ENCODE measurements at regions not wholly inside any gene's neighbourhood (a gene's known extent, or its start where the extent isn't known, plus 50 kb on each side); places are given as distances from the start of the nearest gene placed in this dataset.
A peak's percentile ranks its signal among the peaks of the same experiment; 100 is the strongest.

DNA sequence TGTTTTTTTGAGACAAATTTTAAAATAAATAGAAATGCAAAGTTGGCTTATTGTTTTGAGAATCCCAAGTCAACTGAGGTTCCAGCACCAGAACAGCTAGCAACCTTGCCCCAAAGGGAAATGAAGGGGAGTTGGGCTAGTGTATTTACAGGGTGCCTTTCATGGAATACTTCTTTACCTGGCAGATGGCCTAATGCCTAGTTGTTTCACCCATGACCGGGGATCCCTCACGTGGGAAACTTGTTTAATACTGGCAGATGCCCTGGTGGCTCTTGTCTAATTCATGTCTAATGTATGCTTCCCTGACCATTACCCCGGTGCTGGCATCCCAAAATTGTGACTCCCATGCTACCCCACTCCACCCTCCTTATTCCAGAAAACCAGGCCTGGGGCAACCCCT lies 861.1 kb upstream of the ZWINT start:
- Histone ChIP-seq H3F3A (replicated peaks; ENCODE audit: low read depth) (no peaks in the 10 kb centered on the region), H3K4me1 (ENCODE audit: insufficient read depth) (peaks cover 68% of the 10 kb centered on the region), H3K9me2 (ENCODE audit: insufficient read depth) (no peaks in the 10 kb centered on the region), H3K79me2 (replicated peaks; ENCODE audit: insufficient read depth) (peaks cover 28% of the 10 kb centered on the region), H3K27ac (ENCODE audit: low read depth) (peak overlapping the region; percentile 93), H4K20me1 (replicated peaks; ENCODE audit: insufficient read depth) (no peaks in the 10 kb centered on the region), H3K27me3 (ENCODE audit: insufficient read depth) (no peaks in the 10 kb centered on the region), H3K4me3 (peak overlapping the region; percentile 38), H2AFZ (no peak overlapping the region), H3K4me2 (peak overlapping the region; percentile 70), H3K36me3 (ENCODE audit: insufficient read depth) (no peaks in the 10 kb centered on the region)
- Mint-ChIP-seq H3K27me3 (ENCODE audit: insufficient read depth, low read depth, poor library complexity) (no peaks in the 10 kb centered on the region), H3K4me3 (peak overlapping the region; percentile 85), H3K36me3 (ENCODE audit: low read depth) (peaks cover 9% of the 10 kb centered on the region; the same call in 2 of the 3 replicates), H3K27ac (peak overlapping the region; percentile 96), H3K9me3 (no peaks in the 10 kb centered on the region), H3K4me1 (peaks cover 54% of the 10 kb centered on the region)
- TF ChIP-seq POLR2AphosphoS5 (IDR thresholded peaks at IDR 0.05; ENCODE audit: low read depth) (no peak), NANOG (IDR thresholded peaks at IDR 0.05; ENCODE audit: borderline replicate concordance) (no peak), EZH2phosphoT487 (IDR thresholded peaks at IDR 0.05; ENCODE audit: unreplicated experiment) (no peak), EZH2 (IDR thresholded peaks at IDR 0.05; ENCODE audit: low read depth, unreplicated experiment) (no peak), ZNF114 (CRISPR knock-in tag; IDR thresholded peaks at IDR 0.05) (no peak), ZNF331 (CRISPR knock-in tag; IDR thresholded peaks at IDR 0.05; ENCODE audit: low read depth) (no peak), STAT1 (IDR thresholded peaks at IDR 0.05; ENCODE audit: unreplicated experiment) (no peak)
- TF ChIP-seq, protein P1, sequence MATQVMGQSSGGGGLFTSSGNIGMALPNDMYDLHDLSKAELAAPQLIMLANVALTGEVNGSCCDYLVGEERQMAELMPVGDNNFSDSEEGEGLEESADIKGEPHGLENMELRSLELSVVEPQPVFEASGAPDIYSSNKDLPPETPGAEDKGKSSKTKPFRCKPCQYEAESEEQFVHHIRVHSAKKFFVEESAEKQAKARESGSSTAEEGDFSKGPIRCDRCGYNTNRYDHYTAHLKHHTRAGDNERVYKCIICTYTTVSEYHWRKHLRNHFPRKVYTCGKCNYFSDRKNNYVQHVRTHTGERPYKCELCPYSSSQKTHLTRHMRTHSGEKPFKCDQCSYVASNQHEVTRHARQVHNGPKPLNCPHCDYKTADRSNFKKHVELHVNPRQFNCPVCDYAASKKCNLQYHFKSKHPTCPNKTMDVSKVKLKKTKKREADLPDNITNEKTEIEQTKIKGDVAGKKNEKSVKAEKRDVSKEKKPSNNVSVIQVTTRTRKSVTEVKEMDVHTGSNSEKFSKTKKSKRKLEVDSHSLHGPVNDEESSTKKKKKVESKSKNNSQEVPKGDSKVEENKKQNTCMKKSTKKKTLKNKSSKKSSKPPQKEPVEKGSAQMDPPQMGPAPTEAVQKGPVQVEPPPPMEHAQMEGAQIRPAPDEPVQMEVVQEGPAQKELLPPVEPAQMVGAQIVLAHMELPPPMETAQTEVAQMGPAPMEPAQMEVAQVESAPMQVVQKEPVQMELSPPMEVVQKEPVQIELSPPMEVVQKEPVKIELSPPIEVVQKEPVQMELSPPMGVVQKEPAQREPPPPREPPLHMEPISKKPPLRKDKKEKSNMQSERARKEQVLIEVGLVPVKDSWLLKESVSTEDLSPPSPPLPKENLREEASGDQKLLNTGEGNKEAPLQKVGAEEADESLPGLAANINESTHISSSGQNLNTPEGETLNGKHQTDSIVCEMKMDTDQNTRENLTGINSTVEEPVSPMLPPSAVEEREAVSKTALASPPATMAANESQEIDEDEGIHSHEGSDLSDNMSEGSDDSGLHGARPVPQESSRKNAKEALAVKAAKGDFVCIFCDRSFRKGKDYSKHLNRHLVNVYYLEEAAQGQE (IDR thresholded peaks at IDR 0.05; ENCODE audit: unreplicated experiment) = no peak
- TF ChIP-seq, protein P2, sequence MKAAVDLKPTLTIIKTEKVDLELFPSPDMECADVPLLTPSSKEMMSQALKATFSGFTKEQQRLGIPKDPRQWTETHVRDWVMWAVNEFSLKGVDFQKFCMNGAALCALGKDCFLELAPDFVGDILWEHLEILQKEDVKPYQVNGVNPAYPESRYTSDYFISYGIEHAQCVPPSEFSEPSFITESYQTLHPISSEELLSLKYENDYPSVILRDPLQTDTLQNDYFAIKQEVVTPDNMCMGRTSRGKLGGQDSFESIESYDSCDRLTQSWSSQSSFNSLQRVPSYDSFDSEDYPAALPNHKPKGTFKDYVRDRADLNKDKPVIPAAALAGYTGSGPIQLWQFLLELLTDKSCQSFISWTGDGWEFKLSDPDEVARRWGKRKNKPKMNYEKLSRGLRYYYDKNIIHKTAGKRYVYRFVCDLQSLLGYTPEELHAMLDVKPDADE (IDR thresholded peaks at IDR 0.05) = no peak
- TF ChIP-seq, protein P3, sequence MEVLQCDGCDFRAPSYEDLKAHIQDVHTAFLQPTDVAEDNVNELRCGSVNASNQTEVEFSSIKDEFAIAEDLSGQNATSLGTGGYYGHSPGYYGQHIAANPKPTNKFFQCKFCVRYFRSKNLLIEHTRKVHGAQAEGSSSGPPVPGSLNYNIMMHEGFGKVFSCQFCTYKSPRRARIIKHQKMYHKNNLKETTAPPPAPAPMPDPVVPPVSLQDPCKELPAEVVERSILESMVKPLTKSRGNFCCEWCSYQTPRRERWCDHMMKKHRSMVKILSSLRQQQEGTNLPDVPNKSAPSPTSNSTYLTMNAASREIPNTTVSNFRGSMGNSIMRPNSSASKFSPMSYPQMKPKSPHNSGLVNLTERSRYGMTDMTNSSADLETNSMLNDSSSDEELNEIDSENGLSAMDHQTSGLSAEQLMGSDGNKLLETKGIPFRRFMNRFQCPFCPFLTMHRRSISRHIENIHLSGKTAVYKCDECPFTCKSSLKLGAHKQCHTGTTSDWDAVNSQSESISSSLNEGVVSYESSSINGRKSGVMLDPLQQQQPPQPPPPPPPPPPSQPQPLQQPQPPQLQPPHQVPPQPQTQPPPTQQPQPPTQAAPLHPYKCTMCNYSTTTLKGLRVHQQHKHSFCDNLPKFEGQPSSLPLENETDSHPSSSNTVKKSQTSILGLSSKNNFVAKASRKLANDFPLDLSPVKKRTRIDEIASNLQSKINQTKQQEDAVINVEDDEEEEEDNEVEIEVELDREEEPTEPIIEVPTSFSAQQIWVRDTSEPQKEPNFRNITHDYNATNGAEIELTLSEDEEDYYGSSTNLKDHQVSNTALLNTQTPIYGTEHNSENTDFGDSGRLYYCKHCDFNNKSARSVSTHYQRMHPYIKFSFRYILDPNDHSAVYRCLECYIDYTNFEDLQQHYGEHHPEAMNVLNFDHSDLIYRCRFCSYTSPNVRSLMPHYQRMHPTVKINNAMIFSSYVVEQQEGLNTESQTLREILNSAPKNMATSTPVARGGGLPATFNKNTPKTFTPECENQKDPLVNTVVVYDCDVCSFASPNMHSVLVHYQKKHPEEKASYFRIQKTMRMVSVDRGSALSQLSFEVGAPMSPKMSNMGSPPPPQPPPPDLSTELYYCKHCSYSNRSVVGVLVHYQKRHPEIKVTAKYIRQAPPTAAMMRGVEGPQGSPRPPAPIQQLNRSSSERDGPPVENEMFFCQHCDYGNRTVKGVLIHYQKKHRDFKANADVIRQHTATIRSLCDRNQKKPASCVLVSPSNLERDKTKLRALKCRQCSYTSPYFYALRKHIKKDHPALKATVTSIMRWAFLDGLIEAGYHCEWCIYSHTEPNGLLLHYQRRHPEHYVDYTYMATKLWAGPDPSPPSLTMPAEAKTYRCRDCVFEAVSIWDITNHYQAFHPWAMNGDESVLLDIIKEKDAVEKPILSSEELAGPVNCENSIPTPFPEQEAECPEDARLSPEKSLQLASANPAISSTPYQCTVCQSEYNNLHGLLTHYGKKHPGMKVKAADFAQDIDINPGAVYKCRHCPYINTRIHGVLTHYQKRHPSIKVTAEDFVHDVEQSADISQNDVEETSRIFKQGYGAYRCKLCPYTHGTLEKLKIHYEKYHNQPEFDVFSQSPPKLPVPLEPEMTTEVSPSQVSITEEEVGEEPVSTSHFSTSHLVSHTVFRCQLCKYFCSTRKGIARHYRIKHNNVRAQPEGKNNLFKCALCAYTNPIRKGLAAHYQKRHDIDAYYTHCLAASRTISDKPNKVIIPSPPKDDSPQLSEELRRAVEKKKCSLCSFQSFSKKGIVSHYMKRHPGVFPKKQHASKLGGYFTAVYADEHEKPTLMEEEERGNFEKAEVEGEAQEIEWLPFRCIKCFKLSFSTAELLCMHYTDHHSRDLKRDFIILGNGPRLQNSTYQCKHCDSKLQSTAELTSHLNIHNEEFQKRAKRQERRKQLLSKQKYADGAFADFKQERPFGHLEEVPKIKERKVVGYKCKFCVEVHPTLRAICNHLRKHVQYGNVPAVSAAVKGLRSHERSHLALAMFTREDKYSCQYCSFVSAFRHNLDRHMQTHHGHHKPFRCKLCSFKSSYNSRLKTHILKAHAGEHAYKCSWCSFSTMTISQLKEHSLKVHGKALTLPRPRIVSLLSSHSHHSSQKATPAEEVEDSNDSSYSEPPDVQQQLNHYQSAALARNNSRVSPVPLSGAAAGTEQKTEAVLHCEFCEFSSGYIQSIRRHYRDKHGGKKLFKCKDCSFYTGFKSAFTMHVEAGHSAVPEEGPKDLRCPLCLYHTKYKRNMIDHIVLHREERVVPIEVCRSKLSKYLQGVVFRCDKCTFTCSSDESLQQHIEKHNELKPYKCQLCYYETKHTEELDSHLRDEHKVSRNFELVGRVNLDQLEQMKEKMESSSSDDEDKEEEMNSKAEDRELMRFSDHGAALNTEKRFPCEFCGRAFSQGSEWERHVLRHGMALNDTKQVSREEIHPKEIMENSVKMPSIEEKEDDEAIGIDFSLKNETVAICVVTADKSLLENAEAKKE (CRISPR knock-in tag; IDR thresholded peaks at IDR 0.05) = no peak
- TF ChIP-seq, protein P4, sequence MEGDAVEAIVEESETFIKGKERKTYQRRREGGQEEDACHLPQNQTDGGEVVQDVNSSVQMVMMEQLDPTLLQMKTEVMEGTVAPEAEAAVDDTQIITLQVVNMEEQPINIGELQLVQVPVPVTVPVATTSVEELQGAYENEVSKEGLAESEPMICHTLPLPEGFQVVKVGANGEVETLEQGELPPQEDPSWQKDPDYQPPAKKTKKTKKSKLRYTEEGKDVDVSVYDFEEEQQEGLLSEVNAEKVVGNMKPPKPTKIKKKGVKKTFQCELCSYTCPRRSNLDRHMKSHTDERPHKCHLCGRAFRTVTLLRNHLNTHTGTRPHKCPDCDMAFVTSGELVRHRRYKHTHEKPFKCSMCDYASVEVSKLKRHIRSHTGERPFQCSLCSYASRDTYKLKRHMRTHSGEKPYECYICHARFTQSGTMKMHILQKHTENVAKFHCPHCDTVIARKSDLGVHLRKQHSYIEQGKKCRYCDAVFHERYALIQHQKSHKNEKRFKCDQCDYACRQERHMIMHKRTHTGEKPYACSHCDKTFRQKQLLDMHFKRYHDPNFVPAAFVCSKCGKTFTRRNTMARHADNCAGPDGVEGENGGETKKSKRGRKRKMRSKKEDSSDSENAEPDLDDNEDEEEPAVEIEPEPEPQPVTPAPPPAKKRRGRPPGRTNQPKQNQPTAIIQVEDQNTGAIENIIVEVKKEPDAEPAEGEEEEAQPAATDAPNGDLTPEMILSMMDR (conservative IDR thresholded peaks at IDR 0.05; ENCODE audit: low read depth in 2 of 2) = no peak
- ATAC-seq = peak; percentile 65
- DNase-seq (ENCODE audit: low spot score) = peak; percentile 32
